Ishikawa (cell line): ENCODE measurements at regions not wholly inside any gene's neighbourhood (a gene's known extent, or its start where the extent isn't known, plus 50 kb on each side); places are given as distances from the start of the nearest gene placed in this dataset.

ENCODE experiments used
- CEBPB ChIP-seq: IDR thresholded peaks from 2 replicates; pipeline ENCODE4 v1.6.1; 2012
- CREB1 ChIP-seq: IDR thresholded peaks from 2 replicates; pipeline ENCODE4 v1.6.1; 2012; ENCODE audit warnings: low read depth
- EGR1 ChIP-seq: IDR thresholded peaks from 2 replicates; pipeline ENCODE4 v1.6.1; 2012
- EP300 ChIP-seq: IDR thresholded peaks from 2 replicates; pipeline ENCODE4 v1.6.1; 2012; ENCODE audit warnings: borderline replicate concordance
- FOXM1 ChIP-seq: IDR thresholded peaks from 2 replicates; pipeline ENCODE4 v1.6.1; 2012; ENCODE audit warnings: low read depth, borderline replicate concordance
- NFIC ChIP-seq: IDR thresholded peaks from 2 replicates; pipeline ENCODE4 v1.6.1; 2012
- RAD21 ChIP-seq: IDR thresholded peaks from 2 replicates; pipeline ENCODE4 v1.6.1; 2012; ENCODE audit warnings: low read depth
- REST ChIP-seq: IDR thresholded peaks from 2 replicates; pipeline ENCODE4 v1.6.1; 2012; ENCODE audit warnings: low read depth, mild to moderate bottlenecking
- TAF1 ChIP-seq: IDR thresholded peaks from 2 replicates; pipeline ENCODE4 v1.6.1; 2012; ENCODE audit warnings: low read depth, mild to moderate bottlenecking
- TCF12 ChIP-seq: IDR thresholded peaks from 2 replicates; pipeline ENCODE4 v1.6.1; 2012; ENCODE audit warnings: low read depth
- TEAD4 ChIP-seq: IDR thresholded peaks from 2 replicates; pipeline ENCODE4 v1.6.1; 2012
- USF1 ChIP-seq: IDR thresholded peaks from 2 replicates; pipeline ENCODE4 v1.6.1; 2012
- YY1 ChIP-seq: IDR thresholded peaks from 2 replicates; pipeline ENCODE4 v1.6.1; 2012; ENCODE audit warnings: low read depth
- ZBTB7A ChIP-seq: IDR thresholded peaks from 2 replicates; pipeline ENCODE4 v1.6.1; 2012; ENCODE audit warnings: low read depth
- TF ChIP-seq, protein P1 (sequence below): IDR thresholded peaks from 2 replicates; pipeline ENCODE4 v1.6.1; 2012

- TF ChIP-seq USF1 (no peak), EGR1 (no peak), ZBTB7A (no peak), CEBPB (no peak), CREB1 (no peak), TCF12 (no peak), EP300 (no peak), NFIC (no peak), TAF1 (no peak), TEAD4 (no peak), RAD21 (no peak), REST (no peak), YY1 (no peak), FOXM1 (no peak)
- TF ChIP-seq, protein P1, sequence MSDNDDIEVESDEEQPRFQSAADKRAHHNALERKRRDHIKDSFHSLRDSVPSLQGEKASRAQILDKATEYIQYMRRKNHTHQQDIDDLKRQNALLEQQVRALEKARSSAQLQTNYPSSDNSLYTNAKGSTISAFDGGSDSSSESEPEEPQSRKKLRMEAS: no peak
These were observed 93.0 kb upstream of the NPFFR2 start for GRCh38 chr4:71938776-71939175.

DNA sequence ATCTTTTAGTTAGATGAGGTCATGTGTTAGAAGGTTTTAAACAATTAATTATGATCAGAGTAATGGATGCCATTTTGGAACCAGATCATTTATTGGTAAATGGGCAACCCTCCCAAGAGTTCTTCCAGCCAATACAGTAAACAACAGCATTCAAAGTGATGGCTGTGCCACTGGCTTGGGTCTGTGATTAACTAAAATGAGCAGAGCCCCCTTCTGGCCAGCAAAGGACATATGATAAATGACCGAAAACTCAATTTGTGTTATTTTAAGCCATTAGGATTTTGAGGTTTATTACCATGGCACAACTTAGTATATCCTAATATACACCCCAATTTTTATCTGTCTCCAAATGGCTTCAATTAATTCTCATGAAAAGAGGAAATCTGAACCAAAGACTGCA lies 90.8 kb upstream of the NPFFR2 start:
- TF ChIP-seq RAD21 (peak; percentile 40), CEBPB (no peak), EP300 (no peak), CREB1 (no peak)

DNA sequence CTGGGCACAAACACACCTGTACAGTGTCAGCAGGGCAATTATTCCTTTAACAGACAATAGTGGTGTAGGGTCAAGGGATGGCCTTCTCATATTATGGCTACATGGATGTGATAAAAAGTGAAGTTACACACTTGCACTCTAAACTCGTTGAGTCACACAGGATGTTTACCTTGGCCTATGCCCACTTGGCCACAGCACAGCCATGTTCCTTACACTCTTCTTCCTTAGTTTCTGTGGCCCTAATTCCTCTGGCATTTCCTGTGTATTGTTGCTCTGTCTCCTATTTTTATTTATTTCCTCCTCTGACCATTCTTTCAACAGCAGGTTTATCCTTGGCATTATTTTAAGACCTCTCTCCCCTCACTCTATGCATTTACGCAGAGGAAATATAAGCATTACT lies 86.8 kb upstream of the NPFFR2 start:
- TF ChIP-seq RAD21 (no peak), CREB1 (no peak), REST (no peak), ZBTB7A (no peak), CEBPB (no peak), YY1 (no peak), TCF12 (no peak), NFIC (no peak), EP300 (no peak), TAF1 (no peak), USF1 (no peak), FOXM1 (no peak)
- TF ChIP-seq, protein P1: no peak

DNA sequence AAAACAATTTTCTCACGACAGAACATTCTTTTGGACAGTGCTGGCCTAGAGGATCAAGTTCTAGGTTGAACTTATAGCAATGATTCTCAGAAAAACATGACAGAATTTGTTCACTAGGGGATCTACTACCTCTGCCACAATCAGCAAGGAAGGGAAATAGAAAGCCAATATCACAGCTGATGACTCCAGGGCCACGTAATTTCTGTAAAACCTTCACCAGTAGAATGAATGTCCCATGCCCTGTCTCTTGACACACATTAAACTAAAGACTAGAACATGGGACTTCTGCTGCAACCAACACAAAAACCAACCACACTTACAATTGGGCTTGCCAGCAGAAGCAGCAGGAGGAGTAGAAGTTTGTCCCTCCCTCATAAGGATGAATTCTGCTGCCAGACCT lies 86.0 kb upstream of the NPFFR2 start:
- no peak for TF ChIP-seq EP300
- TF ChIP-seq, protein P1: no peak
- no peak for TF ChIP-seq ZBTB7A
- TF ChIP-seq CREB1: no peak
- no peak for TF ChIP-seq RAD21

DNA sequence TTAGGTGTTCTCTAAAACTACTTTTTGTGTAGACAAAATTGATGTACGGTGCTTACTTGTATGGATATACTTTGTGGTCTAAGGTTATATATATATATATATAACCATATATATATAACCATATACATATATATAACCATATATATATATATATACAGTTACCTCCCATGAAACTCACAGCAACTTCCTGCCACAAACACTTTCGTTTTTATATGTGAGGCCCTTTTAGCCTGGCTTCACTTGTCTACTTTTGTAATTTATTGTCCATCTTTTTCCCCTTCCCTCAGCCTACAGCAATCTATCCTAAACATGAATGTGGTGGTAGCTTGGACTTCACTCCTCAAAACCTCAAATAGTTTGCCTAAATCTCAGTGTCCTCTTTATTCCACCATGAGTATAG lies 72.8 kb upstream of the NPFFR2 start:
- TF ChIP-seq TEAD4 (no peak), YY1 (no peak), NFIC (no peak), TAF1 (no peak), REST (no peak)
